HL-60 (cell line): ENCODE measurements at regions not wholly inside any gene's neighbourhood (a gene's known extent, or its start where the extent isn't known, plus 50 kb on each side); places are given as distances from the start of the nearest gene placed in this dataset.

Experiments
- CTCF ChIP-seq: IDR thresholded peaks from one replicate; pipeline ENCODE4 v1.5.1; 2011; ENCODE audit warnings: low read length, control low read depth, inconsistent platforms; ENCODE audit not compliant: insufficient read depth
- GABPA ChIP-seq: IDR thresholded peaks from 2 replicates; pipeline ENCODE4 v1.6.1; 2012; ENCODE audit warnings: low read depth
- POLR2AphosphoS5 ChIP-seq: IDR thresholded peaks from 2 replicates; pipeline ENCODE4 v1.6.1; 2012; ENCODE audit warnings: low read depth
- REST ChIP-seq: IDR thresholded peaks from 2 replicates; pipeline ENCODE4 v1.6.1; 2012; ENCODE audit warnings: low read depth; ENCODE audit not compliant: insufficient replicate concordance
- SPI1 ChIP-seq: IDR thresholded peaks from 2 replicates; pipeline ENCODE4 v1.6.1; 2012; ENCODE audit warnings: low read depth, mild to moderate bottlenecking, borderline replicate concordance

DNA sequence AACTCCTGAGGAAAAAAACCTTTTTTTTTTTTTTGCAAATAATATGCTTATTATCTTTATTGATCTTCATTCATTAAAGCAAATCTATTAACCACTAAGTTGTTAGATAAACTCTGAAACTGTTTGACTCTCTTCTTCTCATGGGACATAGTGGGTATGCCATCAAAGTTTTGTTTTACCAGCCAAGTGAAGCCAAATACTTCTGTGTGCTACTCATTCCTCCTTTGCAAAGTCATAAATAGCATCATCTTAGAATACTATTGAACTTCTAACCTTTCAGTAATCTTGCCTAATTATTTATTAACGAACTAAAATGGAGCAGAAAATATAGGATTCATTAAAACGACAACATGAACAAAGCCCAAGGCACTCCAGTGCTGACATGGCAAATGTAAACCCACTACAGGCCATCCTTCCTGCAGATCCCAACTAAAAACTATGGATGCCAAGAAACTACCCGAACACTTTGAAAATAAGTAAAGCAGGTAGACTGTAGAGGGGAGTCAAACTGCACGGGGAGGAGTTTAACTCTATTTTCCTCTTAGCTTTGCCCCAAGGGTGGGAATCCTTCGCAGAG is 61.2 kb upstream of the ODAD2 start:
- no peak for TF ChIP-seq CTCF
- TF ChIP-seq POLR2AphosphoS5: no peak
- no peak for TF ChIP-seq GABPA
- TF ChIP-seq REST: no peak
- no peak for TF ChIP-seq SPI1
